MM.1S (cell line): ENCODE measurements at regions not wholly inside any gene's neighbourhood (a gene's known extent, or its start where the extent isn't known, plus 50 kb on each side); places are given as distances from the start of the nearest gene placed in this dataset.

Experiments used
- DNase-seq: peaks from one replicate; pipeline ENCODE4 v3.0.0-alpha.2; 2015
- H2AFZ ChIP-seq: fragments of 300-600 bp; sonication (generic); 2 replicates; pipeline ENCODE4 v1.6.0; 2016; ENCODE audit warnings: antibody characterized with exemption, low read length
- H3F3A ChIP-seq: fragments of 300-600 bp; sonication (generic); 2 replicates; pipeline ENCODE4 v1.6.1; 2016; ENCODE audit warnings: mild to moderate bottlenecking, antibody characterized with exemption, low read length, moderate library complexity, mixed read lengths; ENCODE audit not compliant: insufficient read depth
- H3K27ac ChIP-seq: fragments of 300-600 bp; sonication (generic); 2 replicates; pipeline ENCODE4 v1.5.1; 2016; ENCODE audit warnings: mild to moderate bottlenecking, low read length
- H3K27me3 ChIP-seq: fragments of 300-600 bp; sonication (generic); replicated peaks from 2 replicates; pipeline ENCODE4 v1.6.0; 2016; ENCODE audit warnings: low read length; ENCODE audit not compliant: insufficient read depth
- H3K36me3 ChIP-seq: fragments of 300-600 bp; sonication (generic); replicated peaks from 2 replicates; pipeline ENCODE4 v1.6.1; 2016; ENCODE audit warnings: mild to moderate bottlenecking, low read length, mixed read lengths; ENCODE audit not compliant: insufficient read depth
- H3K4me1 ChIP-seq: fragments of 300-600 bp; sonication (generic); 2 replicates; pipeline ENCODE4 v1.6.1; 2016; ENCODE audit warnings: low read length, mixed read lengths
- H3K4me2 ChIP-seq: fragments of 300-600 bp; sonication (generic); 2 replicates; pipeline ENCODE4 v1.6.0; 2016; ENCODE audit warnings: low read depth, low read length
- H3K4me3 ChIP-seq: fragments of 300-600 bp; sonication (generic); 2 replicates; pipeline ENCODE4 v1.5.1; 2016; ENCODE audit warnings: low read length, mixed read lengths
- H3K79me2 ChIP-seq: fragments of 300-600 bp; sonication (generic); 2 replicates; pipeline ENCODE4 v1.6.1; 2016; ENCODE audit warnings: mixed run types, low read length, mixed read lengths
- H3K9ac ChIP-seq: fragments of 300-600 bp; sonication (generic); 2 replicates; pipeline ENCODE4 v1.6.1; 2016; ENCODE audit warnings: low read length, mixed read lengths
- H3K9me2 ChIP-seq: fragments of 300-600 bp; sonication (generic); replicated peaks from 2 replicates; pipeline ENCODE4 v1.6.1; 2016; ENCODE audit warnings: mild to moderate bottlenecking, low read length, mixed read lengths; ENCODE audit not compliant: insufficient read depth
- H3K9me3 ChIP-seq: fragments of 300-600 bp; sonication (generic); replicated peaks from 2 replicates; pipeline ENCODE4 v1.6.1; 2016; ENCODE audit warnings: mild to moderate bottlenecking, low read length, mixed read lengths; ENCODE audit not compliant: insufficient read depth
- H4K20me1 ChIP-seq: fragments of 300-600 bp; sonication (generic); 2 replicates; pipeline ENCODE4 v1.6.1; 2016; ENCODE audit warnings: mild to moderate bottlenecking, low read length, moderate library complexity, mixed read lengths; ENCODE audit not compliant: insufficient read depth
- CTCF ChIP-seq: fragments of 300-600 bp; sonication (generic); IDR thresholded peaks from 2 replicates; pipeline ENCODE4 v1.5.1; 2016; ENCODE audit warnings: antibody characterized with exemption, low read length, mixed read lengths
- EZH2 ChIP-seq: fragments of 300-600 bp; sonication (generic); optimal IDR thresholded peaks from 2 replicates; pipeline ENCODE3; 2017; ENCODE audit warnings: low read depth, mild to moderate bottlenecking, antibody characterized with exemption, low read length, mixed read lengths
- EZH2phosphoT487 ChIP-seq: fragments of 300-600 bp; sonication (generic); IDR thresholded peaks from 2 replicates; pipeline ENCODE4 v1.6.1; 2018; ENCODE audit warnings: antibody characterized with exemption, low read length

GRCh38 chr12:34212651-34213050, 190.4 kb downstream of the ALG10 start:
- H4K20me1 ChIP-seq = no peaks in the 10 kb centered on the region
- no peak for DNase-seq
- H3K4me3 ChIP-seq = no peak overlapping the region
- H3K4me2 ChIP-seq = no peak overlapping the region
- no peak overlapping the region for H3K9ac ChIP-seq
- no peaks in the 10 kb centered on the region for H3K9me2 ChIP-seq
- TF ChIP-seq CTCF = no peak
- TF ChIP-seq EZH2phosphoT487 = no peak
- no peak for TF ChIP-seq EZH2
- no peaks in the 10 kb centered on the region for H3F3A ChIP-seq
- no peaks in the 10 kb centered on the region for H3K9me3 ChIP-seq
- H3K4me1 ChIP-seq = no peaks in the 10 kb centered on the region
- H3K27ac ChIP-seq = no peak overlapping the region
- no peaks in the 10 kb centered on the region for H3K27me3 ChIP-seq
- H3K79me2 ChIP-seq = no peaks in the 10 kb centered on the region
- no peak overlapping the region for H2AFZ ChIP-seq
- H3K36me3 ChIP-seq = no peaks in the 10 kb centered on the region

- no peaks in the 10 kb centered on the region for H3K79me2 ChIP-seq
- 0 out of 2 replicates have a peak, but pooled peaks cover 3% of the 10 kb centered on the region for H3K4me1 ChIP-seq
- H3K36me3 ChIP-seq = no peaks in the 10 kb centered on the region
- H4K20me1 ChIP-seq = no peaks in the 10 kb centered on the region
- H3F3A ChIP-seq = no peaks in the 10 kb centered on the region
- H3K9me3 ChIP-seq = no peaks in the 10 kb centered on the region
- no peak for TF ChIP-seq EZH2
- no peak for TF ChIP-seq EZH2phosphoT487
- TF ChIP-seq CTCF = no peak
- no peak overlapping the region for H3K9ac ChIP-seq
- H3K4me2 ChIP-seq = no peak overlapping the region
- no peak overlapping the region for H3K27ac ChIP-seq
- H3K27me3 ChIP-seq = no peaks in the 10 kb centered on the region
- no peak for DNase-seq
- H2AFZ ChIP-seq = no peak overlapping the region
- H3K4me3 ChIP-seq = no peak overlapping the region
- no peaks in the 10 kb centered on the region for H3K9me2 ChIP-seq
Observed at GRCh38 chr12:34214011-34214410, 191.7 kb downstream of the ALG10 start.

GRCh38 chr12:34215213-34215892, 193.1 kb downstream of the ALG10 start:
- no peaks in the 10 kb centered on the region for H3K79me2 ChIP-seq
- no peaks in the 10 kb centered on the region for H3K9me2 ChIP-seq
- H3K9ac ChIP-seq = no peak overlapping the region
- no peak overlapping the region for H3K4me2 ChIP-seq
- H3F3A ChIP-seq = no peaks in the 10 kb centered on the region
- H2AFZ ChIP-seq = no peak overlapping the region
- H3K27me3 ChIP-seq = no peaks in the 10 kb centered on the region
- H4K20me1 ChIP-seq = no peaks in the 10 kb centered on the region
- no peak for DNase-seq
- H3K4me1 ChIP-seq = 0 out of 2 replicates have a peak, but pooled peaks cover 3% of the 10 kb centered on the region
- H3K9me3 ChIP-seq = no peaks in the 10 kb centered on the region
- H3K4me3 ChIP-seq = no peak overlapping the region
- TF ChIP-seq EZH2phosphoT487 = no peak
- no peak for TF ChIP-seq EZH2
- no peak for TF ChIP-seq CTCF
- no peak overlapping the region for H3K27ac ChIP-seq
- no peaks in the 10 kb centered on the region for H3K36me3 ChIP-seq
